GM23338 (cell line): ENCODE measurements at regions not wholly inside any gene's neighbourhood (a gene's known extent, or its start where the extent isn't known, plus 50 kb on each side); places are given as distances from the start of the nearest gene placed in this dataset.

Experiments used
- ATAC-seq: fragments of 200-7000 bp; cut with Tn5 transposase; 3 replicates; pipeline ENCODE4 v1.9.1; 2020
- DNase-seq: peaks from one replicate; pipeline ENCODE4 v3.0.0-alpha.2; 2015; ENCODE audit warnings: low spot score
- H2AFZ ChIP-seq: fragments of 200-600 bp; sonication (generic); 2 replicates; pipeline ENCODE4 v1.8.0; 2016; ENCODE audit warnings: antibody characterized with exemption, mild to moderate bottlenecking, moderate library complexity
- H3F3A ChIP-seq: fragments of 200-600 bp; sonication (generic); replicated peaks from 2 replicates; pipeline ENCODE4 v1.8.0; 2017; ENCODE audit warnings: antibody characterized with exemption, mixed run types, low read depth
- H3K27ac ChIP-seq: fragments of 200-600 bp; sonication (generic); 2 replicates; pipeline ENCODE4 v1.6.1; 2016; ENCODE audit warnings: low read depth
- H3K27me3 ChIP-seq: fragments of 200-600 bp; sonication (generic); 2 replicates; pipeline ENCODE4 v1.8.0; 2016; ENCODE audit warnings: mild to moderate bottlenecking, mixed run types, moderate library complexity; ENCODE audit not compliant: insufficient read depth
- H3K36me3 ChIP-seq: fragments of 200-600 bp; sonication (generic); 2 replicates; pipeline ENCODE4 v1.8.0; 2016; ENCODE audit warnings: mild to moderate bottlenecking; ENCODE audit not compliant: insufficient read depth
- H3K4me1 ChIP-seq: fragments of 200-600 bp; sonication (generic); 2 replicates; pipeline ENCODE4 v1.8.0; 2016; ENCODE audit warnings: mild to moderate bottlenecking, moderate library complexity; ENCODE audit not compliant: insufficient read depth
- H3K4me2 ChIP-seq: fragments of 200-600 bp; sonication (generic); 2 replicates; pipeline ENCODE4 v1.7.1; 2017; ENCODE audit warnings: mixed run types
- H3K4me3 ChIP-seq: fragments of 200-600 bp; sonication (generic); 2 replicates; pipeline ENCODE4 v1.6.1; 2016; ENCODE audit warnings: mixed run types
- H3K79me2 ChIP-seq: fragments of 200-600 bp; sonication (generic); replicated peaks from 2 replicates; pipeline ENCODE4 v1.8.0; 2017; ENCODE audit warnings: mild to moderate bottlenecking; ENCODE audit not compliant: insufficient read depth
- H3K9me2 ChIP-seq: fragments of 200-600 bp; sonication (generic); 2 replicates; pipeline ENCODE4 v1.8.0; 2017; ENCODE audit not compliant: insufficient read depth
- H4K20me1 ChIP-seq: fragments of 200-600 bp; sonication (generic); replicated peaks from 2 replicates; pipeline ENCODE4 v1.8.0; 2017; ENCODE audit warnings: mild to moderate bottlenecking; ENCODE audit not compliant: insufficient read depth
- H3K27ac Mint-ChIP-seq: 2 replicates; pipeline ENCODE4 v1.8.0; 2020; ENCODE audit warnings: inconsistent platforms, mild to moderate bottlenecking, moderate library complexity, mixed read lengths
- H3K27me3 Mint-ChIP-seq: 3 replicates; pipeline ENCODE4 v1.8.0; 2022; ENCODE audit warnings: low read depth, mild to moderate bottlenecking, moderate library complexity, mixed read lengths, inconsistent platforms; ENCODE audit not compliant: insufficient read depth, poor library complexity
- H3K36me3 Mint-ChIP-seq: 3 replicates; pipeline ENCODE4 v1.8.0; 2021; ENCODE audit warnings: low read depth, mild to moderate bottlenecking, inconsistent platforms, moderate library complexity, mixed read lengths
- H3K4me1 Mint-ChIP-seq: 3 replicates; pipeline ENCODE4 v1.8.0; 2020; ENCODE audit warnings: mild to moderate bottlenecking, inconsistent platforms, mixed read lengths
- H3K4me3 Mint-ChIP-seq: 3 replicates; pipeline ENCODE4 v1.8.0; 2021; ENCODE audit warnings: moderate library complexity, mild to moderate bottlenecking, inconsistent platforms, mixed read lengths
- H3K9me3 Mint-ChIP-seq: 3 replicates; pipeline ENCODE4 v1.8.0; 2020; ENCODE audit warnings: moderate library complexity, mild to moderate bottlenecking, inconsistent platforms, mixed read lengths
- EZH2 ChIP-seq: fragments of 200-600 bp; sonication (generic); IDR thresholded peaks from one replicate; pipeline ENCODE4 v1.8.0; 2017; ENCODE audit warnings: antibody characterized with exemption, mild to moderate bottlenecking, low read depth; ENCODE audit not compliant: unreplicated experiment
- JUNB ChIP-seq: IDR thresholded peaks from one replicate; pipeline ENCODE4 v1.6.1; 2016; ENCODE audit warnings: antibody characterized with exemption; ENCODE audit not compliant: unreplicated experiment
- POLR2AphosphoS5 ChIP-seq: IDR thresholded peaks from 2 replicates; pipeline ENCODE4 v1.6.1; 2016; ENCODE audit warnings: antibody characterized with exemption, low read depth
- ZNF331 ChIP-seq: fragments of 250-450 bp; sonication (Bioruptor Pico); IDR thresholded peaks from 2 replicates; pipeline ENCODE4 v1.5.0; 2020; ENCODE audit warnings: low read depth, mild to moderate bottlenecking, moderate library complexity
- TF ChIP-seq, protein P1 (sequence below), 2 experiments: fragments of 200-600 bp in 1 of 2; sonication (generic) in 1 of 2; conservative IDR thresholded peaks; 2 replicates each; pipeline versions ENCODE4 v1.5.1 to v1.6.1; 2016 to 2017; ENCODE audit warnings: antibody characterized with exemption in 2 of 2, low read depth in 2 of 2, mild to moderate bottlenecking in 2 of 2, moderate library complexity in 1 of 2
- TF ChIP-seq, protein P2 (sequence below): IDR thresholded peaks from 2 replicates; pipeline ENCODE4 v1.6.1; 2016; ENCODE audit warnings: antibody characterized with exemption
- TF ChIP-seq, protein P3 (sequence below): fragments of 250-450 bp; sonication (Bioruptor Pico); IDR thresholded peaks from 2 replicates; pipeline ENCODE4 v1.5.0; 2020; ENCODE audit warnings: mild to moderate bottlenecking, moderate library complexity

DNA sequence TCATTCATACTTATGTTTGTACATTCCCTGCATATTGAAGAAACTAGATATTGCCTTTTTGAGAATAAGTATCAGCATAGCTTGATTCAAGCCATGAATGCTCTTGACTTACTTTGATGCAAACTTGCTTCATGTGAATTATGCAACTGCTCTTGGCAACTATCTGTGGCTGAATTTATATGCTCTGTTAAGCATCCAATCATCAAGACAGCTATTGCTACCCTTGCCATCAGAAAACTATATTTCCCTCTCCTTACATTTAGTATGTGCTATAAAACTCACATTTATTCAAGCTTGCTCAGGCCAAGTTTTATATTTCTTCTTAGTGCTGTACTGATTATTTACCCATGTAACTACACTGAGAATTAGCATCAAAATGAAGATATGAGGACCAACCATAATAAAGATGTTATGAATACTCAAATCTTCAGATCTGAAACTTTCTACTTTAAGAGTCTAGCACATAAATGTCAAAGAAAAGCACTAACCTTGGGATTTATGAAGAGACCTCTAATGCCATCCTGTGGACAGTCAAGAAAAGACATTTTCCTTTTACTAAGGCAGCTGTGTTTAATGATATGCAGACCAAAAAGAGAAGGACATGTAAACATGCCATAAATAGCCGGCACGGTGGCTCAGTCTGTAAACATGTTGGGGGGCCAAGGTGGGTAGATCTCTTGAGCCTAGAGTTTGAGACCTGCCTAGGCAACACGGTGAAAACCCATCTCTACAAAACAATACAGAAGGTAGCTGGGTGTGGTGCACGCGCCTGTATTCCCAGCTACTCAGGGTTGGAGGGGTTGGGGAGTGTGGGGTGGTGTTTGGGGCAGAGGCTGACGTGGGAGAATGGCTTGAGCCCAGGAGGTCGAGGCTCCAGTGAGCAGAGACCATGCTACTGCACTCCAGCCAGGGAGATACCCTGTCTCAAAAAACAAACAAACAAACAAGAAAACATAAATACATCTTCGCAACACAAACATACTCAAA is 267.0 kb upstream of the TYRP1 start:
- Histone ChIP-seq H2AFZ (peak overlapping the region; percentile 52; the same call in 1 of the 2 replicates), H3K4me1 (peaks cover 6% of the 10 kb centered on the region; the same call in 1 of the 2 replicates), H3K27me3 (no peaks in the 10 kb centered on the region), H3K79me2 (no peaks in the 10 kb centered on the region), H4K20me1 (no peaks in the 10 kb centered on the region), H3K4me3 (no peak overlapping the region), H3K4me2 (no peak overlapping the region), H3F3A (no peaks in the 10 kb centered on the region), H3K36me3 (no peaks in the 10 kb centered on the region), H3K9me2 (no peaks in the 10 kb centered on the region; the same call in 1 of the 2 replicates), H3K27ac (no peak overlapping the region)
- no peaks in the 10 kb centered on the region for H3K27me3 Mint-ChIP-seq
- H3K27ac Mint-ChIP-seq, result peak overlapping the region; percentile 56; the same call in 1 of the 2 replicates
- ATAC-seq, result peak; percentile 71
- TF ChIP-seq, protein P1, sequence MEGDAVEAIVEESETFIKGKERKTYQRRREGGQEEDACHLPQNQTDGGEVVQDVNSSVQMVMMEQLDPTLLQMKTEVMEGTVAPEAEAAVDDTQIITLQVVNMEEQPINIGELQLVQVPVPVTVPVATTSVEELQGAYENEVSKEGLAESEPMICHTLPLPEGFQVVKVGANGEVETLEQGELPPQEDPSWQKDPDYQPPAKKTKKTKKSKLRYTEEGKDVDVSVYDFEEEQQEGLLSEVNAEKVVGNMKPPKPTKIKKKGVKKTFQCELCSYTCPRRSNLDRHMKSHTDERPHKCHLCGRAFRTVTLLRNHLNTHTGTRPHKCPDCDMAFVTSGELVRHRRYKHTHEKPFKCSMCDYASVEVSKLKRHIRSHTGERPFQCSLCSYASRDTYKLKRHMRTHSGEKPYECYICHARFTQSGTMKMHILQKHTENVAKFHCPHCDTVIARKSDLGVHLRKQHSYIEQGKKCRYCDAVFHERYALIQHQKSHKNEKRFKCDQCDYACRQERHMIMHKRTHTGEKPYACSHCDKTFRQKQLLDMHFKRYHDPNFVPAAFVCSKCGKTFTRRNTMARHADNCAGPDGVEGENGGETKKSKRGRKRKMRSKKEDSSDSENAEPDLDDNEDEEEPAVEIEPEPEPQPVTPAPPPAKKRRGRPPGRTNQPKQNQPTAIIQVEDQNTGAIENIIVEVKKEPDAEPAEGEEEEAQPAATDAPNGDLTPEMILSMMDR (conservative IDR thresholded peaks at IDR 0.05; ENCODE audit: low read depth in 2 of 2), result peak; percentile 53 to 66
- TF ChIP-seq POLR2AphosphoS5, result no peak
- H3K9me3 Mint-ChIP-seq, result no peaks in the 10 kb centered on the region
- no peak overlapping the region for H3K4me3 Mint-ChIP-seq
- H3K4me1 Mint-ChIP-seq, result peaks cover 6% of the 10 kb centered on the region; the same call in 1 of the 3 replicates
- H3K36me3 Mint-ChIP-seq, result no peaks in the 10 kb centered on the region
- peak; percentile 68 for DNase-seq

DNA sequence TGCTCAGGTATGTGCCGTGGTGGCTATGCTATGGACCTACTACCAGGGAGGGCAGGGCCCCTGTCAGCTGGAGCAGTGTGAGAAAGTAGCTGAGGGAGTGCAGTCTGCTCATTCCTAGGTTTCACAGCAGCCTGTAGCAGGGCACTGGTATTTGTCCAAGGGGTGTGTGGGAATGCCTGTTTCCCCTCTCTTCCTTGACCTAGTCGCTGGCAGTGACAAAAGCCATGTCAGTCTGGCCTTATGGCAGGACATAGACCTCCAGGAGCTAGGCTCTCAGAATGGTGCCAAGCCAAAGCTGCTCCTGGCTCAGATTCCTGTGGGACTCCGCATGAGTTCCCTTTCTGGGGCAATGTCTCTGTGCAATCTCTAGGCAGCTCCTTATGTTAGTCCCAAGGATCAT is 253.9 kb upstream of the TYRP1 start:
- no peaks in the 10 kb centered on the region for H4K20me1 ChIP-seq
- H3K4me3 ChIP-seq, result no peak overlapping the region
- no peak overlapping the region for H3K27ac Mint-ChIP-seq
- H3K36me3 ChIP-seq, result no peaks in the 10 kb centered on the region
- H3K9me3 Mint-ChIP-seq, result no peaks in the 10 kb centered on the region
- H2AFZ ChIP-seq, result peak overlapping the region; percentile 67; the same call in 1 of the 2 replicates
- H3K27me3 Mint-ChIP-seq, result peaks cover 3% of the 10 kb centered on the region
- DNase-seq, result no peak
- H3K4me2 ChIP-seq, result no peak overlapping the region
- no peaks in the 10 kb centered on the region for H3F3A ChIP-seq
- H3K9me2 ChIP-seq, result no peaks in the 10 kb centered on the region
- no peak overlapping the region for H3K27ac ChIP-seq
- H3K36me3 Mint-ChIP-seq, result no peaks in the 10 kb centered on the region
- no peaks in the 10 kb centered on the region for H3K27me3 ChIP-seq
- no peak for ATAC-seq
- H3K4me1 Mint-ChIP-seq, result peaks cover 12% of the 10 kb centered on the region
- H3K79me2 ChIP-seq, result no peaks in the 10 kb centered on the region
- no peak overlapping the region for H3K4me3 Mint-ChIP-seq
- peaks cover 35% of the 10 kb centered on the region for H3K4me1 ChIP-seq
- TF ChIP-seq, protein P2, sequence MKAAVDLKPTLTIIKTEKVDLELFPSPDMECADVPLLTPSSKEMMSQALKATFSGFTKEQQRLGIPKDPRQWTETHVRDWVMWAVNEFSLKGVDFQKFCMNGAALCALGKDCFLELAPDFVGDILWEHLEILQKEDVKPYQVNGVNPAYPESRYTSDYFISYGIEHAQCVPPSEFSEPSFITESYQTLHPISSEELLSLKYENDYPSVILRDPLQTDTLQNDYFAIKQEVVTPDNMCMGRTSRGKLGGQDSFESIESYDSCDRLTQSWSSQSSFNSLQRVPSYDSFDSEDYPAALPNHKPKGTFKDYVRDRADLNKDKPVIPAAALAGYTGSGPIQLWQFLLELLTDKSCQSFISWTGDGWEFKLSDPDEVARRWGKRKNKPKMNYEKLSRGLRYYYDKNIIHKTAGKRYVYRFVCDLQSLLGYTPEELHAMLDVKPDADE, result no peak
- TF ChIP-seq EZH2 (no peak), JUNB (no peak), POLR2AphosphoS5 (no peak), ZNF331 (CRISPR knock-in tag) (no peak)
- TF ChIP-seq, protein P1 (conservative IDR thresholded peaks at IDR 0.05; ENCODE audit: low read depth in 2 of 2), result no peak
- TF ChIP-seq, protein P3, sequence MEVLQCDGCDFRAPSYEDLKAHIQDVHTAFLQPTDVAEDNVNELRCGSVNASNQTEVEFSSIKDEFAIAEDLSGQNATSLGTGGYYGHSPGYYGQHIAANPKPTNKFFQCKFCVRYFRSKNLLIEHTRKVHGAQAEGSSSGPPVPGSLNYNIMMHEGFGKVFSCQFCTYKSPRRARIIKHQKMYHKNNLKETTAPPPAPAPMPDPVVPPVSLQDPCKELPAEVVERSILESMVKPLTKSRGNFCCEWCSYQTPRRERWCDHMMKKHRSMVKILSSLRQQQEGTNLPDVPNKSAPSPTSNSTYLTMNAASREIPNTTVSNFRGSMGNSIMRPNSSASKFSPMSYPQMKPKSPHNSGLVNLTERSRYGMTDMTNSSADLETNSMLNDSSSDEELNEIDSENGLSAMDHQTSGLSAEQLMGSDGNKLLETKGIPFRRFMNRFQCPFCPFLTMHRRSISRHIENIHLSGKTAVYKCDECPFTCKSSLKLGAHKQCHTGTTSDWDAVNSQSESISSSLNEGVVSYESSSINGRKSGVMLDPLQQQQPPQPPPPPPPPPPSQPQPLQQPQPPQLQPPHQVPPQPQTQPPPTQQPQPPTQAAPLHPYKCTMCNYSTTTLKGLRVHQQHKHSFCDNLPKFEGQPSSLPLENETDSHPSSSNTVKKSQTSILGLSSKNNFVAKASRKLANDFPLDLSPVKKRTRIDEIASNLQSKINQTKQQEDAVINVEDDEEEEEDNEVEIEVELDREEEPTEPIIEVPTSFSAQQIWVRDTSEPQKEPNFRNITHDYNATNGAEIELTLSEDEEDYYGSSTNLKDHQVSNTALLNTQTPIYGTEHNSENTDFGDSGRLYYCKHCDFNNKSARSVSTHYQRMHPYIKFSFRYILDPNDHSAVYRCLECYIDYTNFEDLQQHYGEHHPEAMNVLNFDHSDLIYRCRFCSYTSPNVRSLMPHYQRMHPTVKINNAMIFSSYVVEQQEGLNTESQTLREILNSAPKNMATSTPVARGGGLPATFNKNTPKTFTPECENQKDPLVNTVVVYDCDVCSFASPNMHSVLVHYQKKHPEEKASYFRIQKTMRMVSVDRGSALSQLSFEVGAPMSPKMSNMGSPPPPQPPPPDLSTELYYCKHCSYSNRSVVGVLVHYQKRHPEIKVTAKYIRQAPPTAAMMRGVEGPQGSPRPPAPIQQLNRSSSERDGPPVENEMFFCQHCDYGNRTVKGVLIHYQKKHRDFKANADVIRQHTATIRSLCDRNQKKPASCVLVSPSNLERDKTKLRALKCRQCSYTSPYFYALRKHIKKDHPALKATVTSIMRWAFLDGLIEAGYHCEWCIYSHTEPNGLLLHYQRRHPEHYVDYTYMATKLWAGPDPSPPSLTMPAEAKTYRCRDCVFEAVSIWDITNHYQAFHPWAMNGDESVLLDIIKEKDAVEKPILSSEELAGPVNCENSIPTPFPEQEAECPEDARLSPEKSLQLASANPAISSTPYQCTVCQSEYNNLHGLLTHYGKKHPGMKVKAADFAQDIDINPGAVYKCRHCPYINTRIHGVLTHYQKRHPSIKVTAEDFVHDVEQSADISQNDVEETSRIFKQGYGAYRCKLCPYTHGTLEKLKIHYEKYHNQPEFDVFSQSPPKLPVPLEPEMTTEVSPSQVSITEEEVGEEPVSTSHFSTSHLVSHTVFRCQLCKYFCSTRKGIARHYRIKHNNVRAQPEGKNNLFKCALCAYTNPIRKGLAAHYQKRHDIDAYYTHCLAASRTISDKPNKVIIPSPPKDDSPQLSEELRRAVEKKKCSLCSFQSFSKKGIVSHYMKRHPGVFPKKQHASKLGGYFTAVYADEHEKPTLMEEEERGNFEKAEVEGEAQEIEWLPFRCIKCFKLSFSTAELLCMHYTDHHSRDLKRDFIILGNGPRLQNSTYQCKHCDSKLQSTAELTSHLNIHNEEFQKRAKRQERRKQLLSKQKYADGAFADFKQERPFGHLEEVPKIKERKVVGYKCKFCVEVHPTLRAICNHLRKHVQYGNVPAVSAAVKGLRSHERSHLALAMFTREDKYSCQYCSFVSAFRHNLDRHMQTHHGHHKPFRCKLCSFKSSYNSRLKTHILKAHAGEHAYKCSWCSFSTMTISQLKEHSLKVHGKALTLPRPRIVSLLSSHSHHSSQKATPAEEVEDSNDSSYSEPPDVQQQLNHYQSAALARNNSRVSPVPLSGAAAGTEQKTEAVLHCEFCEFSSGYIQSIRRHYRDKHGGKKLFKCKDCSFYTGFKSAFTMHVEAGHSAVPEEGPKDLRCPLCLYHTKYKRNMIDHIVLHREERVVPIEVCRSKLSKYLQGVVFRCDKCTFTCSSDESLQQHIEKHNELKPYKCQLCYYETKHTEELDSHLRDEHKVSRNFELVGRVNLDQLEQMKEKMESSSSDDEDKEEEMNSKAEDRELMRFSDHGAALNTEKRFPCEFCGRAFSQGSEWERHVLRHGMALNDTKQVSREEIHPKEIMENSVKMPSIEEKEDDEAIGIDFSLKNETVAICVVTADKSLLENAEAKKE, result no peak
